A673 (cell line): ENCODE measurements at regions not wholly inside any gene's neighbourhood (a gene's known extent, or its start where the extent isn't known, plus 50 kb on each side); places are given as distances from the start of the nearest gene placed in this dataset.

Experiments used
- BruUV-seq: library from RNA; stranded (reverse); fragments of 400-500 nt; replicated peaks from 2 replicates; lab custom pipeline; 2021; lab: Mats Ljungman, UMichigan
- CTCF ChIA-PET: fragments of 300-600 bp; sonication (Branson Sonifier 250); formaldehyde crosslinking; loops from one replicate; lab custom pipeline; 2022; ENCODE audit warnings: antibody characterized with exemption; lab: Charles Lee
- POLR2A ChIA-PET: fragments of 300-600 bp; sonication (Branson Sonifier 250); formaldehyde crosslinking; loops from one replicate; lab custom pipeline; 2022; ENCODE audit warnings: antibody characterized with exemption; ENCODE audit not compliant: low non-redundant PET; lab: Charles Lee
- DNase-seq: peaks from one replicate; pipeline ENCODE4 v3.0.0-alpha.2; 2015; ENCODE audit warnings: low spot score
- H3K27ac ChIP-seq: fragments of 200-600 bp; sonication (generic); 2 replicates; pipeline ENCODE4 v1.5.1; 2016; ENCODE audit warnings: mixed run types, low read depth, mild to moderate bottlenecking, mixed read lengths, antibody characterized with exemption, low read length; ENCODE audit not compliant: poor library complexity, severe bottlenecking
- H3K27me3 ChIP-seq: fragments of 200-600 bp; sonication (generic); replicated peaks from 2 replicates; pipeline ENCODE4 v1.6.1; 2017; ENCODE audit warnings: mixed run types, low read depth, mild to moderate bottlenecking, mixed read lengths, antibody characterized with exemption, low read length; ENCODE audit not compliant: insufficient read depth, poor library complexity
- H3K36me3 ChIP-seq: fragments of 200-600 bp; sonication (generic); 2 replicates; pipeline ENCODE4 v1.6.1; 2016; ENCODE audit warnings: mixed run types, mild to moderate bottlenecking, mixed read lengths, antibody characterized with exemption, low read length; ENCODE audit not compliant: insufficient read depth, poor library complexity, severe bottlenecking
- H3K4me1 ChIP-seq: fragments of 200-600 bp; sonication (generic); 2 replicates; pipeline ENCODE4 v1.6.1; 2017; ENCODE audit warnings: mixed run types, mild to moderate bottlenecking, mixed read lengths, antibody characterized with exemption, low read length; ENCODE audit not compliant: insufficient read depth, poor library complexity, severe bottlenecking
- H3K4me3 ChIP-seq: fragments of 200-600 bp; sonication (generic); 2 replicates; pipeline ENCODE4 v1.5.1; 2016; ENCODE audit warnings: low read depth, mixed run types, mild to moderate bottlenecking, mixed read lengths, low read length; ENCODE audit not compliant: poor library complexity, severe bottlenecking
- H3K9me3 ChIP-seq: fragments of 200-600 bp; sonication (generic); 2 replicates; pipeline ENCODE4 v1.6.1; 2016; ENCODE audit warnings: mixed run types, low read depth, mild to moderate bottlenecking, mixed read lengths, antibody characterized with exemption, low read length; ENCODE audit not compliant: poor library complexity, severe bottlenecking
- CTCF ChIP-seq: fragments of 300-800, 200-600 bp; sonication (generic); conservative IDR thresholded peaks from 2 replicates; pipeline ENCODE4 v1.5.1; 2017; ENCODE audit warnings: low read depth, mild to moderate bottlenecking, antibody characterized with exemption, low read length, moderate library complexity, mixed read lengths
- EZH2 ChIP-seq: fragments of 200-600 bp; sonication (generic); IDR thresholded peaks from 2 replicates; pipeline ENCODE4 v1.6.1; 2017; ENCODE audit warnings: borderline replicate concordance, low read depth, mild to moderate bottlenecking, mixed read lengths, antibody characterized with exemption, low read length; ENCODE audit not compliant: poor library complexity, severe bottlenecking
- intact Hi-C: fragments of 100-400 bp; cut with micrococcal nuclease; formaldehyde crosslinking; loops from one replicate; pipeline ENCODE4 v1.10.0; 2022; ENCODE audit not compliant: unreplicated experiment

- ChIA-PET POLR2A (no interaction called here), CTCF (no interaction called here)
- TF ChIP-seq EZH2, result no peak
- TF ChIP-seq CTCF, result no peak
- no peak for DNase-seq
- H3K4me3 ChIP-seq, result no peak overlapping the region
- no TSS peak for BruUV-seq
- intact Hi-C loops, result no loop called here
- no peaks in the 10 kb centered on the region for H3K27me3 ChIP-seq
- no peaks in the 10 kb centered on the region for H3K9me3 ChIP-seq
- H3K27ac ChIP-seq, result no peak overlapping the region
- no peaks in the 10 kb centered on the region for H3K4me1 ChIP-seq
- H3K36me3 ChIP-seq, result no peaks in the 10 kb centered on the region
These were observed 1044.8 kb upstream of the SLC10A2 start for GRCh38 chr13:104111031-104111430.

GRCh38 chr13:104106705-104107393 is 1040.6 kb upstream of the SLC10A2 start:
- no peak for DNase-seq
- TF ChIP-seq CTCF (no peak), EZH2 (no peak)
- Histone ChIP-seq H3K27me3 (no peaks in the 10 kb centered on the region), H3K4me1 (no peaks in the 10 kb centered on the region), H3K4me3 (no peak overlapping the region), H3K27ac (no peak overlapping the region), H3K36me3 (no peaks in the 10 kb centered on the region), H3K9me3 (no peaks in the 10 kb centered on the region)
- POLR2A ChIA-PET, result no interaction called here
- CTCF ChIA-PET, result interaction anchor here (0.6 kb wide), 1 partner anchor 15 kb away, joined by 5 read pairs; no protein-coding TSS in a partner anchor
- no TSS peak for BruUV-seq
- intact Hi-C loops, result no loop called here

- intact Hi-C loops, result no loop called here
- no peak for DNase-seq
- H3K36me3 ChIP-seq, result no peaks in the 10 kb centered on the region
- H3K4me1 ChIP-seq, result no peaks in the 10 kb centered on the region
- CTCF ChIA-PET, result no interaction called here
- TF ChIP-seq EZH2 (no peak), CTCF (no peak)
- no peaks in the 10 kb centered on the region for H3K27me3 ChIP-seq
- H3K4me3 ChIP-seq, result no peak overlapping the region
- H3K9me3 ChIP-seq, result no peaks in the 10 kb centered on the region
- POLR2A ChIA-PET, result no interaction called here
- H3K27ac ChIP-seq, result no peak overlapping the region
- no TSS peak for BruUV-seq
These were observed 1039.5 kb upstream of the SLC10A2 start for GRCh38 chr13:104105418-104106355.
